Uterus (tissue), 2 donors: ENCODE measurements at regions not wholly inside any gene's neighbourhood (a gene's known extent, or its start where the extent isn't known, plus 50 kb on each side); places are given as distances from the start of the nearest gene placed in this dataset.

Source experiments
- POLR2A ChIP-seq, 2 donors: fragments of 450-650 bp; IDR thresholded peaks; one replicate each; pipeline ENCODE4 v1.6.1; 2016; ENCODE audit warnings: antibody characterized with exemption in 2 of 2, mild to moderate bottlenecking in 1 of 2, moderate library complexity in 1 of 2
- TF ChIP-seq, protein P1 (sequence below), 4 experiments: fragments of 200-600 bp in 2 of 4; fragments of 450-650 bp in 2 of 4; sonication (generic) in 2 of 4; IDR thresholded peaks; one replicate each; pipeline ENCODE4 v1.5.1; 2016 to 2019; ENCODE audit warnings: antibody characterized with exemption in 4 of 4, mild to moderate bottlenecking in 2 of 4, moderate library complexity in 1 of 4

DNA sequence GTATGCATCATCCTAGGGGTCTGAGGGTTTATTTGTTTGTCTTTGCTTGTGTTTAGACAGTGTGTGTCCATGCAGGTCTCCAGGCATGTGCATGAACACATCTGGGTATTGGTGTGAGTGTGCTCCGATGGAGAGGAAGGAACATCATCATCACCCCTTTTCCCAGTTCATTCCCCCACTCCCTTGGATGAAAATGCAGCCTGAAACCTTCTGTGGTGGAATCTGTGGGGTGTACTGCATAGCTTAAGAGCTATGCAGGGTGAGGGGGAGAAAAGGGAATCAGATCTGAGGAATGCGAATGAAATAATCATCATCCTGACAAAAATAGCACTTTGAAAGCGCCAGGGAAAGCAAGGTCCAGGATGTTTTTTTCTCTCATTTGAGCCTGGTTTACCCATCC lies 520.1 kb downstream of the NTRK3 start:
- TF ChIP-seq, protein P1, sequence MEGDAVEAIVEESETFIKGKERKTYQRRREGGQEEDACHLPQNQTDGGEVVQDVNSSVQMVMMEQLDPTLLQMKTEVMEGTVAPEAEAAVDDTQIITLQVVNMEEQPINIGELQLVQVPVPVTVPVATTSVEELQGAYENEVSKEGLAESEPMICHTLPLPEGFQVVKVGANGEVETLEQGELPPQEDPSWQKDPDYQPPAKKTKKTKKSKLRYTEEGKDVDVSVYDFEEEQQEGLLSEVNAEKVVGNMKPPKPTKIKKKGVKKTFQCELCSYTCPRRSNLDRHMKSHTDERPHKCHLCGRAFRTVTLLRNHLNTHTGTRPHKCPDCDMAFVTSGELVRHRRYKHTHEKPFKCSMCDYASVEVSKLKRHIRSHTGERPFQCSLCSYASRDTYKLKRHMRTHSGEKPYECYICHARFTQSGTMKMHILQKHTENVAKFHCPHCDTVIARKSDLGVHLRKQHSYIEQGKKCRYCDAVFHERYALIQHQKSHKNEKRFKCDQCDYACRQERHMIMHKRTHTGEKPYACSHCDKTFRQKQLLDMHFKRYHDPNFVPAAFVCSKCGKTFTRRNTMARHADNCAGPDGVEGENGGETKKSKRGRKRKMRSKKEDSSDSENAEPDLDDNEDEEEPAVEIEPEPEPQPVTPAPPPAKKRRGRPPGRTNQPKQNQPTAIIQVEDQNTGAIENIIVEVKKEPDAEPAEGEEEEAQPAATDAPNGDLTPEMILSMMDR (IDR thresholded peaks at IDR 0.05), result no peak
- no peak for TF ChIP-seq POLR2A (IDR thresholded peaks at IDR 0.05)
